OCI-LY7 (cell line): ENCODE measurements at regions not wholly inside any gene's neighbourhood (a gene's known extent, or its start where the extent isn't known, plus 50 kb on each side); places are given as distances from the start of the nearest gene placed in this dataset.
A peak's percentile ranks its signal among the peaks of the same experiment; 100 is the strongest.

ENCODE experiments used
- BruUV-seq: library from RNA; stranded (reverse); fragments of 400-500 nt; replicated peaks from 2 replicates; lab custom pipeline; 2021; lab: Mats Ljungman, UMichigan
- CTCF ChIA-PET: fragments of 300-600 bp; sonication (Branson Sonifier 250); formaldehyde crosslinking; loops from one replicate; lab custom pipeline; 2022; ENCODE audit warnings: antibody characterized with exemption; ENCODE audit not compliant: unreplicated experiment; lab: Charles Lee
- POLR2A ChIA-PET: fragments of 300-600 bp; sonication (Branson Sonifier 250); formaldehyde crosslinking; loops from one replicate; lab custom pipeline; 2022; ENCODE audit warnings: antibody characterized with exemption; lab: Charles Lee
- DNase-seq: peaks from one replicate; pipeline ENCODE4 v3.0.0-alpha.2; 2015; ENCODE audit warnings: low spot score
- H2AFZ ChIP-seq: fragments of 200-600 bp; sonication (generic), shearing (Covaris generic); 2 replicates; pipeline ENCODE4 v1.6.1; 2014; ENCODE audit warnings: mild to moderate bottlenecking, antibody characterized with exemption, low read length, moderate library complexity
- H3K27ac ChIP-seq: fragments of 200-600 bp; sonication (generic); 2 replicates; pipeline ENCODE4 v1.5.1; 2014; ENCODE audit warnings: mixed run types, low read depth, mild to moderate bottlenecking, moderate library complexity, low read length, inconsistent platforms; ENCODE audit not compliant: poor library complexity, severe bottlenecking
- H3K36me3 ChIP-seq: fragments of 200-600 bp; sonication (generic); 2 replicates; pipeline ENCODE4 v1.6.1; 2014; ENCODE audit warnings: mild to moderate bottlenecking, antibody characterized with exemption, low read length, moderate library complexity, mixed read lengths; ENCODE audit not compliant: insufficient read depth
- H3K4me1 ChIP-seq: fragments of 200-600 bp; sonication (generic); 2 replicates; pipeline ENCODE4 v1.5.1; 2014; ENCODE audit warnings: mild to moderate bottlenecking, low read length; ENCODE audit not compliant: insufficient read depth, poor library complexity, severe bottlenecking
- H3K4me2 ChIP-seq: fragments of 200-600 bp; sonication (generic); 2 replicates; pipeline ENCODE4 v1.6.1; 2014; ENCODE audit warnings: mild to moderate bottlenecking, low read length
- H3K4me3 ChIP-seq: fragments of 200-600 bp; sonication (generic); 2 replicates; pipeline ENCODE4 v1.5.1; 2014; ENCODE audit warnings: mild to moderate bottlenecking, low read depth, low read length; ENCODE audit not compliant: poor library complexity, severe bottlenecking
- H3K79me2 ChIP-seq: fragments of 200-600 bp; sonication (generic); 2 replicates; pipeline ENCODE4 v1.6.1; 2016; ENCODE audit warnings: low read depth, mild to moderate bottlenecking, low read length, moderate library complexity, mixed read lengths; ENCODE audit not compliant: insufficient read depth
- H3K9me2 ChIP-seq: fragments of 200-600 bp; sonication (generic); 2 replicates; pipeline ENCODE4 v1.6.1; 2016; ENCODE audit warnings: mild to moderate bottlenecking, low read length, mixed read lengths; ENCODE audit not compliant: insufficient read depth
- H3K9me3 ChIP-seq: fragments of 200-600 bp; sonication (generic); 2 replicates; pipeline ENCODE4 v1.6.1; 2014; ENCODE audit warnings: mild to moderate bottlenecking, mixed run types, low read length, mixed read lengths
- H4K20me1 ChIP-seq: fragments of 200-600 bp; sonication (generic); 2 replicates; pipeline ENCODE4 v1.6.1; 2014; ENCODE audit warnings: mild to moderate bottlenecking, antibody characterized with exemption, low read length, moderate library complexity, mixed read lengths; ENCODE audit not compliant: insufficient read depth
- EZH2phosphoT487 ChIP-seq: fragments of 200-600 bp; sonication (generic); IDR thresholded peaks from 2 replicates; pipeline ENCODE4 v1.6.1; 2018; ENCODE audit warnings: low read depth, borderline replicate concordance, mild to moderate bottlenecking, mixed run types, antibody characterized with exemption, low read length, moderate library complexity, mixed read lengths
- intact Hi-C: fragments of 100-400 bp; cut with micrococcal nuclease; formaldehyde crosslinking; loops from one replicate; pipeline ENCODE4 v1.10.0; 2022; ENCODE audit not compliant: unreplicated experiment
- TF ChIP-seq, protein P1 (sequence below): fragments of 200-600 bp; sonication (generic); conservative IDR thresholded peaks from 2 replicates; pipeline ENCODE4 v1.5.1; 2014; ENCODE audit warnings: mild to moderate bottlenecking, antibody characterized with exemption, low read length, moderate library complexity, mixed read lengths

DNA sequence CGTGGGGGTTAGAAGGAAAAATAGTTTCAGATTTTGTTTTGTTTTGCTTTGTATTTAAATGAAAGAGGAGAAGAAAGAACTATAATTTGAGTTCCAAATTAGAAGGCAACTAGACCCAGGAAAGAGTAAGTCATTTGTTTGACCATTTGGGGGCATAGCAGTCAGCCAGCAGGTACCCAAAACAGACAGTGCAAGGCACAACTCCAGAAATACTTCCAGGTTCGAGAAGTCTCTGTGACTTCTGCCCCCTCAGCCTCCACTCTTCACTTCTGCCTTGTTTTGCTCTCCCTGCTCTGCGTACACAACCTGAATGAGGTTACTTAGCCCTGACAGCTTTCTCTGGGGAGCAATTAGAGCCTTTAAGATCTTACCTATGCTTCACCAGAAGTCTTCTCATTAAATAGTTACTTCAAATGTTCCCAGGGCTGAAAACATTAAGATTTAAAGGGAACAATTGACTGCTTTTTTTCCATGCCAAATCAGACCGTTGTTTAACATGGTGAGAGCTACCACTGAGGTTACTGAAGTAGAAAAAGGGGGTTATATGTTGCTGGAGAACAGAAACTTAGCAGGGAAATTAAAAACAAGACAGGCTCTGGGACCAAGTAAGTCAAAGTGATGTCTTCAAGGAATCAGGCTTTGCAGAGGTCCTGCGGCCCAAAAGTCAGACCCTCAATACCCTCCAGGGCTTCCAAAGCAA is 216.9 kb downstream of the BCL11A start:
- no peaks in the 10 kb centered on the region for H4K20me1 ChIP-seq
- H3K36me3 ChIP-seq, result no peaks in the 10 kb centered on the region; the same call in 1 of the 2 replicates
- ChIA-PET POLR2A (interaction anchor here (0.5 to 6.8 kb wide), 13 partner anchors 14 to 635 kb away, joined by 3 to 76 read pairs (median 3); no protein-coding TSS in a partner anchor), CTCF (interaction anchor here (1.2 kb wide), 1 partner anchor 15 kb away, joined by 3 read pairs; no protein-coding TSS in a partner anchor)
- H3K9me2 ChIP-seq, result no peaks in the 10 kb centered on the region
- H3K4me2 ChIP-seq, result peak overlapping the region; percentile 62
- no peaks in the 10 kb centered on the region for H3K79me2 ChIP-seq
- H3K4me1 ChIP-seq, result peaks cover 24% of the 10 kb centered on the region
- no TSS peak for BruUV-seq
- peak overlapping the region; percentile 64 for H3K27ac ChIP-seq
- TF ChIP-seq EZH2phosphoT487, result no peak
- TF ChIP-seq, protein P1, sequence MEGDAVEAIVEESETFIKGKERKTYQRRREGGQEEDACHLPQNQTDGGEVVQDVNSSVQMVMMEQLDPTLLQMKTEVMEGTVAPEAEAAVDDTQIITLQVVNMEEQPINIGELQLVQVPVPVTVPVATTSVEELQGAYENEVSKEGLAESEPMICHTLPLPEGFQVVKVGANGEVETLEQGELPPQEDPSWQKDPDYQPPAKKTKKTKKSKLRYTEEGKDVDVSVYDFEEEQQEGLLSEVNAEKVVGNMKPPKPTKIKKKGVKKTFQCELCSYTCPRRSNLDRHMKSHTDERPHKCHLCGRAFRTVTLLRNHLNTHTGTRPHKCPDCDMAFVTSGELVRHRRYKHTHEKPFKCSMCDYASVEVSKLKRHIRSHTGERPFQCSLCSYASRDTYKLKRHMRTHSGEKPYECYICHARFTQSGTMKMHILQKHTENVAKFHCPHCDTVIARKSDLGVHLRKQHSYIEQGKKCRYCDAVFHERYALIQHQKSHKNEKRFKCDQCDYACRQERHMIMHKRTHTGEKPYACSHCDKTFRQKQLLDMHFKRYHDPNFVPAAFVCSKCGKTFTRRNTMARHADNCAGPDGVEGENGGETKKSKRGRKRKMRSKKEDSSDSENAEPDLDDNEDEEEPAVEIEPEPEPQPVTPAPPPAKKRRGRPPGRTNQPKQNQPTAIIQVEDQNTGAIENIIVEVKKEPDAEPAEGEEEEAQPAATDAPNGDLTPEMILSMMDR, result peak; percentile 74
- H3K4me3 ChIP-seq, result no peak overlapping the region
- H2AFZ ChIP-seq, result peak overlapping the region; percentile 92
- intact Hi-C loops, result loop anchor here (1.0 kb wide), 1 partner anchor 214 kb away; no protein-coding TSS in a partner anchor
- H3K9me3 ChIP-seq, result no peaks in the 10 kb centered on the region
- peak; percentile 72 for DNase-seq

DNA sequence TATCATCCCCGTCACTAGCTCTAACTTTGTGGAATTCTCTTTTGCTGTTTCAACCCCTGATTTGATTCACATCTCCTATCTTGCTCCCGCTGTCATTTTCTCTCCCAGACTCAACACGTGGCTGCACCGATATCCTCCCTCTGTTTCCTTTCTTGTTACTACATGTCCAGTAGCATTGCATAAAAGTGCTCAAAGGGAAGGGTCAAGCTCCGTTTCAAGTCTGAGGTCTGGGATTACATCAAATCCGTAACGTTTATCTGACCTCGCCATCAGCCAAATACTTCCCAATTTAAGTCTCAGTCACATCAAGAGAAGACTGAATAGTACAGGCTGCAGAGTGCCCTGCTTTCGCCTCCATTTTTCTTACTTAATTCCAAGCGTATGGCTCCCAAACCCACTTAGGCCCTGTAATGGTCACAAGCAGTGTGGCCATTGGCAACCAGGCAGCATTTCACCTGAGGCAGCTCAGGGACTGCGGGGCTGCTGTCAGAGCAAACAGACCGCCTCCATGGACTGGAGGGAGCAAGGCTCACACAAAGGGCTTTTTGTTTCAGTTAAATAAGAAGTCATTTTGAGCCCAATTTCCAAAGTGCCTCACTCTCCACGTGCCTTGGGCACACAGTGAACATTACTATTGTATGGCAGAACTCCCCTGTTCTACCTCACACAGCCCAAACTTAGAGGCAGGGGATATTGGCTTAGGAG is 217.8 kb downstream of the BCL11A start:
- Histone ChIP-seq H3K9me3 (no peaks in the 10 kb centered on the region), H3K4me3 (no peak overlapping the region), H3K36me3 (no peaks in the 10 kb centered on the region), H3K4me1 (peaks cover 24% of the 10 kb centered on the region), H3K79me2 (no peaks in the 10 kb centered on the region), H4K20me1 (no peaks in the 10 kb centered on the region), H2AFZ (peak overlapping the region; percentile 92; the same call in 1 of the 2 replicates), H3K27ac (no peak overlapping the region), H3K9me2 (no peaks in the 10 kb centered on the region), H3K4me2 (peak overlapping the region; percentile 62)
- DNase-seq, result no peak
- no peak for TF ChIP-seq EZH2phosphoT487
- TF ChIP-seq, protein P1, result no peak
- ChIA-PET CTCF (no interaction called here), POLR2A (interaction anchor here (2.3 kb wide), 1 partner anchor 14 kb away, joined by 10 read pairs; no protein-coding TSS in a partner anchor)
- intact Hi-C loops, result no loop called here
- no TSS peak for BruUV-seq
